ENCODE measurements at regions not wholly inside any gene's neighbourhood (a gene's known extent, or its start where the extent isn't known, plus 50 kb on each side); places are given as distances from the start of the nearest gene placed in this dataset.

- DNase-seq (ENCODE audit: low read depth in 1 of 2, low spot score in 1 of 2), result no peak
- no peak overlapping the region for H3K4me3 ChIP-seq (replicated peaks; ENCODE audit: insufficient read depth, low read length)
These were observed 683.1 kb upstream of the RAB6C start for GRCh38 chr2:129296396-129296795.

GRCh38 chr2:129296806-129297205 lies 682.7 kb upstream of the RAB6C start:
- H3K27ac ChIP-seq (replicated peaks), result no peak overlapping the region
- no peak for TF ChIP-seq GABPA (IDR thresholded peaks at IDR 0.05; ENCODE audit: low read depth)
- TF ChIP-seq CTCF (IDR thresholded peaks at IDR 0.05; ENCODE audit: insufficient read depth, low read length), result no peak
- TF ChIP-seq SPI1 (IDR thresholded peaks at IDR 0.05; ENCODE audit: borderline replicate concordance, low read depth), result no peak
- no peak for TF ChIP-seq REST (IDR thresholded peaks at IDR 0.05; ENCODE audit: insufficient replicate concordance, low read depth)
- TF ChIP-seq POLR2AphosphoS5 (IDR thresholded peaks at IDR 0.05; ENCODE audit: low read depth), result no peak
- no peak for DNase-seq (ENCODE audit: low read depth in 1 of 2, low spot score in 1 of 2)
- H3K27me3 ChIP-seq (ENCODE audit: insufficient read depth, poor library complexity, severe bottlenecking), result no peaks in the 10 kb centered on the region
- H3K4me3 ChIP-seq (replicated peaks; ENCODE audit: insufficient read depth, low read length), result no peak overlapping the region

More at GRCh38 chr2:129296396-129296795, 683.1 kb upstream of the RAB6C start:
- Histone ChIP-seq H3K27me3 (ENCODE audit: insufficient read depth, poor library complexity, severe bottlenecking) (no peaks in the 10 kb centered on the region), H3K27ac (replicated peaks) (no peak overlapping the region)
- no peak for TF ChIP-seq POLR2AphosphoS5 (IDR thresholded peaks at IDR 0.05; ENCODE audit: low read depth)
- TF ChIP-seq GABPA (IDR thresholded peaks at IDR 0.05; ENCODE audit: low read depth), result no peak
- TF ChIP-seq REST (IDR thresholded peaks at IDR 0.05; ENCODE audit: insufficient replicate concordance, low read depth), result no peak
- no peak for TF ChIP-seq SPI1 (IDR thresholded peaks at IDR 0.05; ENCODE audit: borderline replicate concordance, low read depth)
- no peak for TF ChIP-seq CTCF (IDR thresholded peaks at IDR 0.05; ENCODE audit: insufficient read depth, low read length)

DNA sequence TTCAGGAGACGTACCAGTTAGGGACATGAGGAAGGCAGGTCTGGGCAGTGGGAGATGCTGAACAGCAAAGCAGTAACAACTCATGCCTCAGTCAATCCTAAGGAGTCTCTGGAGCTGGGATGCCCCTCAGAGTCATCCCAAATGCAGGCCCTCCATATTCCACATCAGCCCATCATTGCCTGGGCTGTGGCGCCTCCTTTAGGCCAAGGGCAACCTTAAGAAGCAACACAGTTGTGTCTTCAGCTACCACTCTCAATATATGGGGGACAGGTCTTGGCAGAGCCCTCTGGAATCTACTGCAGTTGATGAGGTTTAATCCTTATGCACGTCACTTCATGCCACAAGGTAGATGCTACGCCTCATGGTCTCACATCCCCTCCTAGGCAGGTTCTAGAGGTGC lies 682.0 kb upstream of the RAB6C start:
- Histone ChIP-seq H3K27me3 (ENCODE audit: insufficient read depth, poor library complexity, severe bottlenecking) (no peaks in the 10 kb centered on the region), H3K4me3 (replicated peaks; ENCODE audit: insufficient read depth, low read length) (no peak overlapping the region), H3K27ac (replicated peaks) (no peak overlapping the region)
- TF ChIP-seq CTCF (IDR thresholded peaks at IDR 0.05; ENCODE audit: insufficient read depth, low read length), result no peak
- TF ChIP-seq GABPA (IDR thresholded peaks at IDR 0.05; ENCODE audit: low read depth), result no peak
- TF ChIP-seq SPI1 (IDR thresholded peaks at IDR 0.05; ENCODE audit: borderline replicate concordance, low read depth), result no peak
- DNase-seq (ENCODE audit: low read depth in 1 of 2, low spot score in 1 of 2), result no peak

- Histone ChIP-seq H3K4me3 (replicated peaks; ENCODE audit: insufficient read depth, low read length) (no peak overlapping the region), H3K27ac (replicated peaks) (no peak overlapping the region)
- TF ChIP-seq CTCF (IDR thresholded peaks at IDR 0.05; ENCODE audit: insufficient read depth, low read length) (no peak), GABPA (IDR thresholded peaks at IDR 0.05; ENCODE audit: low read depth) (no peak), POLR2AphosphoS5 (IDR thresholded peaks at IDR 0.05; ENCODE audit: low read depth) (no peak), REST (IDR thresholded peaks at IDR 0.05; ENCODE audit: insufficient replicate concordance, low read depth) (no peak), SPI1 (IDR thresholded peaks at IDR 0.05; ENCODE audit: borderline replicate concordance, low read depth) (no peak)
These were observed 680.1 kb upstream of the RAB6C start for GRCh38 chr2:129299338-129299737.

More at GRCh38 chr2:129299338-129299737, 680.1 kb upstream of the RAB6C start:
- no peaks in the 10 kb centered on the region for H3K27me3 ChIP-seq (ENCODE audit: insufficient read depth, poor library complexity, severe bottlenecking)
- DNase-seq (ENCODE audit: low read depth in 1 of 2, low spot score in 1 of 2), result no peak

Data from HL-60 (cell line).